IPS-18c (cell line): ENCODE measurements at regions not wholly inside any gene's neighbourhood (a gene's known extent, or its start where the extent isn't known, plus 50 kb on each side); places are given as distances from the start of the nearest gene placed in this dataset.
"Not testable (repeated sequence)": the region's sequence is repeated elsewhere in the genome, so short reads cannot be mapped to it uniquely, and the experiment has no call there.

ENCODE experiments used
- H3K4me3 ChIP-seq: 2 replicates; pipeline ENCODE4 v1.7.0; 2013; ENCODE audit warnings: low read depth, mild to moderate bottlenecking, low read length, moderate library complexity; ENCODE audit not compliant: insufficient read depth
- H3K9me3 ChIP-seq: one replicate; pipeline ENCODE4 v1.6.1; 2013; ENCODE audit warnings: mild to moderate bottlenecking, low read length, moderate library complexity; ENCODE audit not compliant: control insufficient read depth, insufficient read depth

- no peak overlapping the region for H3K4me3 ChIP-seq
- H3K9me3 ChIP-seq, result no peaks in the 10 kb centered on the region
Observed at GRCh38 chr3:23723930-23724329, 81.8 kb upstream of the UBE2E1 start.

- Histone ChIP-seq H3K4me3 (no peak overlapping the region), H3K9me3 (no peaks in the 10 kb centered on the region)
Observed at GRCh38 chr3:23726811-23727548, 78.8 kb upstream of the UBE2E1 start.

- Histone ChIP-seq H3K4me3 (no peak overlapping the region; the same call in 1 of the 2 replicates), H3K9me3 (no peaks in the 10 kb centered on the region)
Observed at GRCh38 chr3:23728601-23729117, 77.1 kb upstream of the UBE2E1 start.

DNA sequence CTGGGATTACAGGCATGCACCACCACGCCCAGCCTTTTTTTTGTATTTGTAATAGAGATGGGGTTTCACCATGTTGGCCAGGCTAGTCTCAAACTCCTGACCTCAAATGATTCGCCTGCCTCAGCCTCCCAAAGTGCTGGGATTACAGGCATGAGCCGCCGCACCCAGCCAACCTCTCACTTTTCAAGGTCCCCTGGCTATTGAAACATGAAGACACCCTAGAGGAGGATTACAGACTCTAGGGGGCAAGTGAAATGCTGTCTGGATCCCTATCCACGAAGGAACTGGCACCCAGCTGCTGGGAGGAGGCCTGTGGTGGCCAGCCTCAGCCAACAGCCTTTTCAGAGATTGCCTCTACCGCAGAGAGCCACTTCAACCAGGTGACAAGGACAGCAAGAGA is 76.4 kb upstream of the UBE2E1 start:
- not testable (repeated sequence) for H3K9me3 ChIP-seq, H3K4me3 ChIP-seq

DNA sequence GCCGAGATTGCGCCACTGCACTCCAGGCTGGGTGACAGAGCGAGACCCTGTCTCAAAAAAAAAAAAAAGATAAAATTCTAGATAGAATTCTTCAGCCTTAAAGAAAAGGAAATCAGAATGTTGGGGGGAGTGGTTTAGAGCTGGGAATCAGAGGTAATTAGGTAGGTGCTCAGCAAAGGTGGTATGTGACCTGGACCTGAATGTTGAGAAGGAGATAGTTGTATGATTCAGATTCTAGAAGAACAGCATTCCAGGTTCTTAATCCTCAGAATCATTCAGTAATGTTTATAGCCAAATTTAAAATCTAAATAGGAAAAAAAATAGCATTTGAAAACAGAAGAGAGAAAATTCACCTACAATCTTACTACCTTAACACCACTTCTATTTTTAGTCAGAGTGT is 71.3 kb upstream of the UBE2E1 start:
- H3K9me3 ChIP-seq, result no peaks in the 10 kb centered on the region
- H3K4me3 ChIP-seq, result no peak overlapping the region

GRCh38 chr3:23735062-23735461 is 70.7 kb upstream of the UBE2E1 start:
- H3K4me3 ChIP-seq, result no peak overlapping the region
- H3K9me3 ChIP-seq, result no peaks in the 10 kb centered on the region

GRCh38 chr3:23735535-23736326 is 70.0 kb upstream of the UBE2E1 start:
- no peak overlapping the region for H3K4me3 ChIP-seq
- no peaks in the 10 kb centered on the region for H3K9me3 ChIP-seq

- no peaks in the 10 kb centered on the region for H3K9me3 ChIP-seq
- no peak overlapping the region for H3K4me3 ChIP-seq
Observed at GRCh38 chr3:23738944-23739343, 66.8 kb upstream of the UBE2E1 start.

DNA sequence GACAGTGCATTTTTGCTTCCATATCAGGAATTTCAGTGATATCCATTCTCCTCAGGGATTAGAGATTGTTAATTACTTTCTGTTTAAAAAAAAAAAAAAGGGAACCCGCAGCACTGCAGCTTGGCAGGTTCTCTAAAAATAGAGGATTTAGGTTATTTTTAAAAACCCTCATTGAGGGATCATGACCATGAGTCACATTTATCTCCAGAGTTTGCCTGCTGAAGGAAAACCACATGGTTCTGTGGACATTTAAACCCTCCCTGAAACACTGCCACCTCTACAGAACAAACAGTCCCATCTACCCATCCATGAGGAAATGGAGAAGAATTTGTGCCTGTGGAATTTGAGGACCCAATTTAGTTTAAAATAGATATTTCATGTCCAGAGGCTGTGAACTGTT is 66.2 kb upstream of the UBE2E1 start:
- Histone ChIP-seq H3K9me3 (no peaks in the 10 kb centered on the region), H3K4me3 (no peak overlapping the region)

GRCh38 chr3:23740517-23740965 is 65.2 kb upstream of the UBE2E1 start:
- no peak overlapping the region for H3K4me3 ChIP-seq
- H3K9me3 ChIP-seq, result no peaks in the 10 kb centered on the region

- no peaks in the 10 kb centered on the region for H3K9me3 ChIP-seq
- H3K4me3 ChIP-seq, result no peak overlapping the region
Observed at GRCh38 chr3:23741036-23741706, 64.6 kb upstream of the UBE2E1 start.

DNA sequence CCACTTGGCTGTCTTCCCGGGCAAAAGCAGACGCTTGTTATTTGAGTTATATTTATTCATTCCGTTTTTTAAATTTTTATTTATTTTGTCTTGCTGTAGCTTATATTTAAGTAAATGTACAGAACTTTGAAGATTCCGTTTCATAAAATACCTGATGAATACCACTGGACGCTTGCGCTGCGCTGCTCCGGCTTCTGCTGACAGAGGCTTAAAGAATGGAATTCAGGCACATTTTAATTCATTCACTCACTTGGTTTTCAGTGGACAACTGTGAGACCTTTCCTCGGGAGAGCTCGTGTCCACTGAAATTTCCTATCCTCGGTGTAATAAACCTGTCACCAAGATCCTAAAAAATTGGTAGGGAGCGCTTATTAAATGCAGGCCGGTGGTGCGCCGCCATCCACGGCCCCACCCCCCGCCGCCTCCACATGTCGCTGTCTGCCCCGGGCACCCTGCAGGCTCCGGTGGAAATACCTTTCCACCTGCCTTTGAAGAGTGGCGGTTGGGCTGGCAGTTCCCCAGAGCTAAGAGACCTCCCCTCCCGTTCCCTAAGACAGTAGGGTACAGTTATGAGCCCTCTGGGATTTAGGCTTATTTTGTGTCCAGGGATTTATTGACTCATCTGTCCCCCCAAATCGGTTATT is 62.5 kb upstream of the UBE2E1 start:
- Histone ChIP-seq H3K4me3 (peak overlapping the region; percentile 5; the same call in 1 of the 2 replicates), H3K9me3 (no peaks in the 10 kb centered on the region)

GRCh38 chr3:23746441-23746840 is 59.3 kb upstream of the UBE2E1 start:
- no peaks in the 10 kb centered on the region for H3K9me3 ChIP-seq
- no peak overlapping the region for H3K4me3 ChIP-seq

DNA sequence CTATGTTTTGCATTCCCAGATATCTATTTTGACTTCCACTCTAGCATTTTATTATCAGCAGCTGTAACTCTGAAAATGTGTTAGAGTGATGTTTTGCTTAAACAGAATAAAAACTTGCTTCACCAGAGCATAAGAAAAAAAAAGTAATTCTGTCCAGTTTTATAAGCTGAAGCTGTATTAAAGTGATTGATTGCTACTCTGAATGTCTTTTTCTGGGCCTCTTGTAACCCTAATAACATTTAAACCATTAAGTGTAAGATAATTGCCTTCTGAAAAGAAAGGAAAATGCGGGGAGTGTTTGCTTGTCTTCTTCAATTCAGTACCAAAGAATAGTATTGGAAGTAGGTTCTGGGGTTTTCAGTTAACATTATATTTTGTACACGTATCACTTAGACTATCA is 57.9 kb upstream of the UBE2E1 start:
- no peak overlapping the region for H3K4me3 ChIP-seq
- no peaks in the 10 kb centered on the region for H3K9me3 ChIP-seq

DNA sequence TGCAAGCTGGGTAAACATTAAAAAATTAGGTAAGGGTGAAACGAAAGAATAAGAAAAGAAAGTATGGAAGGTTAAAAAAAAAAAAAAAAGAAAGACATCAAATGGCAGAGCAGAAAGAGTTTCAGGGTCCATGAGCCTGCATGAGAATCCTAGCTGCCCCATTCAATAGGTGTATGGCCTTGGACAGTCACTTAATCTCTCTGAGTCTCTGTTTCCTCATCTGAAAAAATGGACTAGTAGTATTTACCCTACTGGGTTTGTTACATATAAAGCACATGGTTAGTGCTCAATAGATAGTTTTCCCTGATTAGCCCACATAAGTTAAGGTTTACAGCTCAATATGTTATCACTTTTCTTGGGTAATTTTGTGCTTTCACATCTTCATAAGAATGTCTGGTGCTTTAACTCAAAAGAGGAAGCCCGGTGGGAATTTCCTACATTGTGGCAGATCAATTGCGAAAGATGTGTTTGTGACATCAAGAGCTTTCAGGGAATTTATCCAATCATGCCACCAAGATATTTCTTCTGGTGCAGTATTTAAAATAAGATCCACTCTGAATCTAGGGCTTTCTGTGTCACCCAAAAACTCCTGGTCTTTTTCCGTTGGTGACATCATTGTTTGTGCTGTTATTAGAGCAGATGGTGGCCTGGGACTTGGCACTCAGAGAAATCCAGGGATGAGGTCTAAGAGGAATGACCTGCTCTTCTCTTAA is 57.2 kb upstream of the UBE2E1 start:
- Histone ChIP-seq H3K4me3 (no peak overlapping the region), H3K9me3 (no peaks in the 10 kb centered on the region)

DNA sequence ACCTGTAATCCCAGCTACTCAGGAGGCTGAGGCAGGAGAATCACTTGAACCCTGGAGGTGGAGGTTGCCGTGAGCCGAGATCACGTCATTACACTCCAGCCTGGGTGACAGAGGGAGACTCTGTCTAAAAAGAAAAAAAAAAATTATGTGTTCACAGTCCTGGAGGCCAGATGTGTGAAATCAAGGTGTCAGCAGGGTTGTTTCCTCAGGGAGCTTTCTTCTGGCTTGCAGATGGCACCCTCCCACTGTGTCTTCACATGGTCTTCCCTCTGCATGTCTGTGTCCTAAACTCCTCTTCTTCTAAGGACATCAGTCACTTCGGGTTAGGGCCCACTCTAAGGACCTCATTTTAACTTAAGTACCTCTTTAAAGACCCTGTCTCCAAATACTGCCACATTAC is 56.1 kb upstream of the UBE2E1 start:
- Histone ChIP-seq H3K4me3 (no peak overlapping the region), H3K9me3 (no peaks in the 10 kb centered on the region)
